NCI-H510A (cell line): ENCODE measurements at regions not wholly inside any gene's neighbourhood (a gene's known extent, or its start where the extent isn't known, plus 50 kb on each side); places are given as distances from the start of the nearest gene placed in this dataset.
A peak's percentile ranks its signal among the peaks of the same experiment; 100 is the strongest.

Experiments
- DNase-seq: peaks from one replicate; lab custom pipeline; 2025; lab: John Stamatoyannopoulos, UW

DNA sequence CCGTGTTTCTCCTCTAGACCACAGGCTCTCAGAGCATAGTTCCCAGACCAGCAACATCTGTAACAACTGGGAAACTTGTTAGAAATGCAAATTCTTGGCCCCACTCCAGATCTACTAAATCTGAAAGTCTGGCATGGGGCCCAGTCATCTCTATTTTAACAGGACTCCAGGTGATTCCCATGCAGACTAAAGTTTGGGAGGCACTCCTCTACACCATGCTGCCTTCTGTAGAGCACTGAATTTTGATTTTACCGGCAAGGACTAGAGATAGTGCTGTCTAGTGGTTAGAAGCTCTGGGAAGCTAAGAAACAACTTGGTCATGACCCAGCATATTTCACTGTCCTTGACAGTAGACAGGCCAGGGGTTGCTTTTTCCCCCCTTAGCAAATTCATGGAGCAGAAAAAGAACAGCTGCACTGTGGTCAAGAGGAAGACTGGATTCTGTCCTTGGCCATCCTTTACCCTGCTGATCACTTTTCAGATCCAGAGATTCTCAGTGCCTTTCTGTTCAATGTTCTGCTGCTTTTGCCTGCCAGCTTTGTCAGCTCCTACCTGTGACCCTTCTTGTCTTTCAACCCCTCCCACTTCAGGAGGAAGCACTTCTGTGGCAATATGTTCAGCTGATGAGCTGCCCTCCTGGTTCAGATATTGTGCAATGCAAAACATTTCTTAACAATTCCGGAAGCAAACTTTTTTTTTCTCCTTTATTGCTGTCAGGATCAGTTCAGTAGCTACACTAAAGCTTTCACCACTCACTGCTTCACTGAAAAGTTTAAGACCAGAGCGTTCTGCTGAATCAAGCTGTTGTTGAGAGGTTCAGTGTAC, 133.8 kb upstream of the NUDT4 start:
- no peak for DNase-seq

GRCh38 chr12:93244514-93245077, 133.1 kb upstream of the NUDT4 start:
- no peak for DNase-seq

DNA sequence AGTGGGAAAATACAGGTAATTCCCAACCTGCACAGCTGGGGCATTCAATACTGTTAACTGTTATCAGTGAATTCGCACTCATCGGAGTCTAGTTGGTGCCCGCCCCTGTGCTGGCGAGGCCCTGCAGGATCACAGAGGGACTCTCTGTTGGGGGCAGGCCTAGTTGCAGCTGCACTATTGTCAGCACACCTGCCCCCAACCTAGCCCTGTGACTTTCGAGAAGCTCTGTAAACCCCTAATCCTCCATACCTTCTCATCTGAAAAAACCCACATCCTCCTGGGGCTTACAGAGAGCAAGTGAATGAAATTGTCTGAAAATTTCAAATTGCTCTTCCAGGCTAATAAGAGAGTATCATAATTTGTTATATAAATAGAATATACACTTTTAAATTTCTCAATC, 132.2 kb upstream of the NUDT4 start:
- DNase-seq: no peak

DNA sequence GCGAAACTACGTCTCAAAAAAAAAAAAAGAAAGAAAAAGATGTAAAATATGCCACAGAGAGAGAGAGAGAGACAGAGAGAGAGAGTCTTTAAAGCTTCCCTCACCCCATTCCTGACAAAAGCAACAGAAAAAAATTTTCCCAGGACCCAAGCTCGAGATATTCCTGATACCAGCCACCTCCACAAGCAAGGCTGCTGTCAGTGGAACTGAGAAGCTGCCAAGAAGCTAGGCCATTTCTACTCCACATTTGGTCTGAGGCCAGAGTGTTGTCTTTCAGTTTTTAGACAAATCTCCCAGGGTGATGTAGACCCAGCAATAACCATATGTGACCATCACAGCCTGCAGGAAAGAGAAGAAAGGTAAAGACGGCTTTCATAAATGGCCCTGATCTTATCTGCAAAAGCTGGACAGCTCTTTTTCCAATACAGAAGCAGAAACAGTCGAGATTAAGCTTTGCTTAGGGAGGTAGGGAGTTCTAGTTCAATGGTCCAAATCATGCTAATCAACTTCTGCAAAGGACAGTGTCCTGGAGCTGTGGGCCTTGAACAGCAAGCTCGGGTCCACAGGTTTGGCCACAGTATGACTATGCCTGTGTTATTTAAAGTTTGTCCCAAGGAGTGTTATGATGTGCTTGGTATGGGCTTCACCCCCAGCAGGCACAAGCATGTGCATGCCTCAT, 130.3 kb upstream of the NUDT4 start:
- no peak for DNase-seq

GRCh38 chr12:93252221-93252620, 125.5 kb upstream of the NUDT4 start:
- DNase-seq: no peak

- DNase-seq: no peak
These were observed 122.8 kb upstream of the NUDT4 start for GRCh38 chr12:93254911-93255310.

GRCh38 chr12:93256256-93256969, 121.3 kb upstream of the NUDT4 start:
- DNase-seq: no peak

DNA sequence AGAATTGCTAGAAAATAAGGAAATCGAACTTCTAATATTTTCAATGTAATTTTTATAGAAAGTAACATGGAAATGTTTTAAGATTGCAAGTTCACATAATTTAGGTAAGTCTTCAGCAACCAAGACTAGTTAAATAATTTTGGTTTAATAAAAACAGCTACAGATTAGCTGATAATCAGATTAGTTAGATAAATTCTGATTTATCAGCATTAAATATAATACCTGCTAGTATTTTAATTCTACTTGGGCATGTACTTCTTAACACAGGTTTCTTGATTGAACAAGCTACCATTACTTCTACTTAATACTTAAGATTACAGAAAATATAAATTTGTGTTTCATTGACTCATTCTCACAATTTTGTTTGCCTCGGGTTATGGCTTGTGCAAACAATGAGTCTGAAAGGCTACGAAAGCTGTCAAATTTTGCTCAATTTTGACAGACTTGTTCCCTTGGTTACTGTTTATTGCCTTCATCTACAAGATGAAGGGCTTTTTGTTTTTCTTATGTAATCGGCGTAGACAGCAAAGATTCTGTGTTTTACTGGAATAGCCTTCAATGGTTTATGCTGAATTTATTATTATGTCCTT, 116.1 kb upstream of the NUDT4 start:
- no peak for DNase-seq

- no peak for DNase-seq
These were observed 104.7 kb upstream of the NUDT4 start for GRCh38 chr12:93272997-93273396.

DNA sequence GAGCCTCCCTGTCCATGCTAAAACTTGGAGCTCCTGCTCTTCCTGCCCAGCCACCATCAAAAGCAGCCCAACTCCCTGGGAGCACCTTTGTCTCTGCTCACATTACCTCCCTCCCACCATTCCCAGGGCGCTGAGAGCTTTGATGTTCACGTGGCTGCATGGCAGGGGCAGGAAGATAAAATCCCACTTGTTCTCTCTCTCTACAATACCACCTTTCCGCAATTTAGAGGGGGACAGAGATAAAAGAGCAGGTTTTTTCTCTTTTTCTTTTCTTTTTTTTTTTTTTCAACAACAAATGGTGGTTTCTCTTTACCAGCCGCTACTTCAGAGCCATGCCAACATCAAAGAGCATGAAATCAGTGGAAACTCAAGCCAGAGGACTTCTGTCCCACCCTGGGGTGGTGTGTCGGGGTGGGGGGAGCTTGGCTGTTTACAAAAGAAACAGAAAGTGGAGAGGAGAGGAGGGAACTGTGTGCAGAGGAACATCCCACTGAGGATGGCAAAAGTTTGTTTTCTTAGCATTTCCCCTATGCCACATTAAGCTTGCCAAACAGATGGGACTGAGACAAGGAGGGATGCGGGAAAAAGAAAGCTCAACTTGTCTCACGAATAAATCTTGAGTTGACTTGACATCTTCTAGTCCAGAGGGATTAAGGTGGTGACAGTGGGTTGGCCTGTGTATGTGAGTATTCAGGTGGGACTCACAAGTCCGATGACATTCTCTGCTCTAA, 103.7 kb upstream of the NUDT4 start:
- no peak for DNase-seq

- DNase-seq: no peak
These were observed 102.8 kb upstream of the NUDT4 start for GRCh38 chr12:93274937-93275336.

- no peak for DNase-seq
These were observed 102.1 kb upstream of the NUDT4 start for GRCh38 chr12:93275589-93275988.

- DNase-seq: peak; percentile 17
These were observed 97.9 kb upstream of the NUDT4 start for GRCh38 chr12:93279565-93280412.

GRCh38 chr12:93287149-93287548, 90.6 kb upstream of the NUDT4 start:
- no peak for DNase-seq

DNA sequence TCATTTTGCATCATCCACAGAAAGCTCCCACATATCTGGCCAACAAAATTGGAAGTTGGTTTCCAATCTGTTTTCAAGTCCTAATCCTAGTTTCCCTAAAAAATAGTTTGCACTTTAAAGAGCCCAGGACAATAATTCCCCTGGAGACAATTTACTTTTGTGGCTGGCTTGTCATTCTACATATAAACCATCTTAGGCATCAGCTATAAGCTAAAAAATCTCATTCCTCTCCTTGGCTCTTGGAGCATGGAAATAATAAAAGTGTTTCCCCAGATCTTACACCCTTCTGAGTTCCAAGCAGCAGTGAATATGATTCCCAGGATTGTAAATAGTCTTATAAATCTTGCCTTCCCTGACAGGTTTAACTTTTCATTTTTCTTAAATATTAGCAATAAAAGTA, 89.1 kb upstream of the NUDT4 start:
- DNase-seq: no peak

GRCh38 chr12:93290391-93290790, 87.3 kb upstream of the NUDT4 start:
- DNase-seq: no peak

DNA sequence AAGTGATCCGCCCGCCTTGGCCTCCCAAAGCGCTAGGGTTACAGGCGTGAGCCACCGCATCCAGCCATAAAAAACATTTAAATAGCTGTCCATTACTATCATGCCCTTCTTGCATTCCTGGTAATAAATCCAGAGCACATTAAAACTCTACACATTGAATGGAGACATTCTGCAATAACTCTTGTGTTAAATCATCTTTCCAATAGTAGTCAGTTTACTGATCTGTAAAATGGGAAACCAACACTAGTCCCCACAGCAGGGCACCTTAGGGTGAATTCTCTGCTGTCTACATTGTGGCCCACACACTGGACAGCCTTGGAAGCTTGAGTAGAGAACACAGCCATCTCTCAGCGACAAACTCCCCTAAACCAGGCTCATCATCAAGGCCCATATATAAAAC, 85.5 kb upstream of the NUDT4 start:
- DNase-seq: no peak

DNA sequence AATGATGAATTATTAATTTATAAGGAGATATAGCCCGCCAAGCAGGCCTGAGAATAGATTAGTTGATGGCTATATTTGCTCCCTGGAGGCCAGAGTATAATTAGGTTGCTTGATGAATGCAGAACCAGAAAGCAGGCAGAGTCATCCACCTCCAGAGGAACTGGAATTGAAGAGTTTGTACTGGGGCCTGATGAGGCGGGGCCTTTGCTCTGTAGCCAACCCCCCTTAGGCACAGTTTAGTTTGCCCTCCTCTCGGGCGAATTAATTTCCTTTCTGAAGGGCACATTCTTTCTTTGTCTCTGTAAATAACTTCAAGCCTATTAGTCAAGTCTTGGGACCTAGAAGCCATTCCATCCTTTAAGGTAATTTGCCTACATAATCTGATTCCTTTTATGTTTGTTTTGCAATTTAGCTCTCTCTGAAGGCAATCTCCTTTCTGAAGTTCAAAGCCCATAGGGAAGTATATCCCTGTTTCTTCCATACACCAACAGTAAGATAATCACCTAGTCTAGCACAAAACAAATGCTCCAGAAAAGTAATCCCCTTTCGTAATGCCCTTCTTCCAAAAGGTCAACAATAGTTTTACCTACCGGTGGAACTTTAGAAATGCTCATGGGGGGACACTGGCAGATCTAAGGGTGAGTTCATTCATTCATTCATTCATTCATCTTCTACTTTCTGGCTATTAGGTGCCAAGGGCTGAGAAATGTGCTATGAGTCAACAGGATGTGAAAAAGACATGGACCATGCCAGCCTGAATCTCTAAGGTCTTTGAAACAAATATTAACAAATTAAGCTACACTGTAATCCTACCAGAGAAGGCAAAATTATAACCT, 84.8 kb upstream of the NUDT4 start:
- no peak for DNase-seq

DNA sequence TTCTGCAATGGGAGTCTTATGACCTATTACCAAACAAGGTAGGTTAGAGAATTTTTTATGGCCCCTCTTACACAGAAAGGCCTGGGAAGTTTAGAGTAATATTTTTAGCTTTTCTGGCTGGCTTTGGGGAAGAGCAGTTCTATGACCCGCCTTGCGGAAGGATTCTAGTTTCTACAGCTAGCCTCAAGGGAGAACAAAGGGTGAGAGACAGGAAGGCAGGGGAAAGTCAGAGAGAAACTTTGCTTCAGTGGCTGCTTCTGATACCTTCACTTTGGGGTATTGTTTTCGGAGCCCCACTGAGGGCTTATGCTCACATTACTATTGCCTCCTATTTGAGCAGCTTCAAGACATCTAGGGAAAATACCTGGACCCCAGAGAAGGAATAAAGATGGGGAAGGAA, 80.7 kb upstream of the NUDT4 start:
- no peak for DNase-seq

GRCh38 chr12:93297536-93297935, 80.2 kb upstream of the NUDT4 start:
- no peak for DNase-seq
